AG10803 (cell line): ENCODE measurements at regions not wholly inside any gene's neighbourhood (a gene's known extent, or its start where the extent isn't known, plus 50 kb on each side); places are given as distances from the start of the nearest gene placed in this dataset.

ENCODE experiments used
- DNase-seq: peaks from one replicate; pipeline ENCODE4 v3.0.0; 2010; ENCODE audit warnings: low read depth
- H3K4me3 ChIP-seq: 2 replicates; pipeline ENCODE4 v1.5.1; 2011; ENCODE audit warnings: mild to moderate bottlenecking, low read length, control low read depth
- TF ChIP-seq, protein P1 (sequence below): conservative IDR thresholded peaks from 2 replicates; pipeline ENCODE4 v1.5.1; 2011; ENCODE audit warnings: mild to moderate bottlenecking, low read length, control low read depth, inconsistent platforms

DNA sequence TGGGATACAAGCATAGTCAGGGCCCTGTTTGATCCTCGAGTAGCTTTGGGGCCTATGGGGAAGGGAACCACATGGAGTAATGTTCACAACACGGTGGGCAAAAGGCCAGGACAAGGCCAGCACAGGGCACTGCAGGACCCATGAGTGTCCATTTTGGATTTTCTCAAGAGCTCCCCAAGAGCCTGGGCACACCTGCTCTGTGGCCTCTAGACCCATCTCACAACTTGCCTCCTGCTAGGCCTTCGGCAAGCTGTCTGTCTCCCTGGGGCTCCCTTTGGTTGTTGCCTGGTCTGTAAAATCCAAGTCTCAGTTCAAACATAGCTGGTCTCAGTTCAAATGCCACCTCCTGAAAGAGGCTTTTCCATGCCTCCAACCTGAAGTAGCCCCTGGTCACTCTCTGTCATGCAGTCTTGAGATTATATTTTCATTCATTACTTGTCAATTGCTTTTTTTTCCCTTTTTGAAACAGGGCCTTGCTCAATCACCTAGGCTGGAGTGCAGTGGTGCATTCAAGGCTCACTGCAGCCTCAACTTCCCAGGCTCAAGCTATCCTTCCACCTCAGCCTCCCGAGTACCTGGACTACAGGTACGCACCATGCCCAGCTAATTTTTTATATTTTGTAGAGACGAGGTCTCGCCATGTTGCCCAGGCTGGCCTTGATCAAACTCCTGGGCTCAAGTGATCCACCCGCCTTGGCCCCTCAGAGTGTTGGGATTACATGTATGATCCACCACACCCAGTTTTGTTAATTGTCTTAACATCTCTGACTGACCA is 107.4 kb downstream of the MATN1 start:
- DNase-seq = no peak
- H3K4me3 ChIP-seq = no peak overlapping the region
- TF ChIP-seq, protein P1, sequence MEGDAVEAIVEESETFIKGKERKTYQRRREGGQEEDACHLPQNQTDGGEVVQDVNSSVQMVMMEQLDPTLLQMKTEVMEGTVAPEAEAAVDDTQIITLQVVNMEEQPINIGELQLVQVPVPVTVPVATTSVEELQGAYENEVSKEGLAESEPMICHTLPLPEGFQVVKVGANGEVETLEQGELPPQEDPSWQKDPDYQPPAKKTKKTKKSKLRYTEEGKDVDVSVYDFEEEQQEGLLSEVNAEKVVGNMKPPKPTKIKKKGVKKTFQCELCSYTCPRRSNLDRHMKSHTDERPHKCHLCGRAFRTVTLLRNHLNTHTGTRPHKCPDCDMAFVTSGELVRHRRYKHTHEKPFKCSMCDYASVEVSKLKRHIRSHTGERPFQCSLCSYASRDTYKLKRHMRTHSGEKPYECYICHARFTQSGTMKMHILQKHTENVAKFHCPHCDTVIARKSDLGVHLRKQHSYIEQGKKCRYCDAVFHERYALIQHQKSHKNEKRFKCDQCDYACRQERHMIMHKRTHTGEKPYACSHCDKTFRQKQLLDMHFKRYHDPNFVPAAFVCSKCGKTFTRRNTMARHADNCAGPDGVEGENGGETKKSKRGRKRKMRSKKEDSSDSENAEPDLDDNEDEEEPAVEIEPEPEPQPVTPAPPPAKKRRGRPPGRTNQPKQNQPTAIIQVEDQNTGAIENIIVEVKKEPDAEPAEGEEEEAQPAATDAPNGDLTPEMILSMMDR = no peak

- no peak for DNase-seq
- TF ChIP-seq, protein P1 = no peak
- no peak overlapping the region for H3K4me3 ChIP-seq
Measured at GRCh38 chr1:30615076-30615795, 108.1 kb downstream of the MATN1 start.

DNA sequence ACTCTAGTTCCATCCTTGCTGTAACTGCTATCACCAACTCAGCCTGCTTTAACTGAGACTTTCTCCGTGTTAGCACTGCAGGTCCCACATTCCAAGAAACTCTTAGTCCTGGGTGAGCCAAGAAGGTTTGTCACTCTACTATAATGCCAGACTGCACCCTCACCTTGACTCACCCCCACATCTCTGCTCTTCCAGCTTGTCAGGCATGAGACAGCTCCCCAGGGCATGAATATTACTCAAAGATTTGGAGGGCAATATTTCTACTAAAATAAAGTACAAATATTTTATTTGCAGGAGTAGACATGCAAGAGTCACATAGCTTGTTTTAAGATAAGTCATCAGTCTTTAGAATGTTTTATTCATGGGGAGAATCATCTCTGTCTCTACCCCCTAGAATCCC is 110.2 kb downstream of the MATN1 start:
- H3K4me3 ChIP-seq = no peak overlapping the region
- DNase-seq = no peak
- TF ChIP-seq, protein P1 = no peak

- no peak for DNase-seq
- no peak overlapping the region for H3K4me3 ChIP-seq
- TF ChIP-seq, protein P1 = no peak
Measured at GRCh38 chr1:30612536-30613065, 110.8 kb downstream of the MATN1 start.

DNA sequence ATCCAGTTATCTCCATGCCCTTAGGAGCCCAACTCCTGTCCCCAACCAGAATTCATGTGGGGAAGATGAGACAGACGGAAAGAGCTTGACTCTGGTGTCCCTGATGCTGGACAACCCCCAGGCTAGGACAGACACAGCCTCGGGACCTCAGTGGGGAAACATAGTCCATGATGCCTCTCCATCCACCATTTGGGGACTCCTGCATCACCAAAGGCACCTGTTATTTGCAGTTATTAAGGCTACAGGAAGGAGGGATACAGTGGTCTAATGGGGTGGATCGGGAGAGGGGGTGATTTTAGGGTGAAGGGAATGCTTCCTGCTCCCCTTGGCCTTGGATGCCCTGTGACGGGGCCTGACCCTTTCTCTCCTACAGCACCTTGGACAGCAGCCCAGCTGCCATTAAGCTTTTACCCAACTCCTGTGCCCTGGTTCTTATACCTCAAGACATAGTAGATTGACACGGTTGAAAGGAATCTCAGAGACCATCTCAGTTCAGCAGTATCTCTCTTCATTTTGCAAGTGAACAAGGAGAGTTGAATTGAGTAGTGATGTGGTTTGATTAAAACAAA is 111.6 kb downstream of the MATN1 start:
- TF ChIP-seq, protein P1 = no peak
- H3K4me3 ChIP-seq = no peak overlapping the region
- no peak for DNase-seq

DNA sequence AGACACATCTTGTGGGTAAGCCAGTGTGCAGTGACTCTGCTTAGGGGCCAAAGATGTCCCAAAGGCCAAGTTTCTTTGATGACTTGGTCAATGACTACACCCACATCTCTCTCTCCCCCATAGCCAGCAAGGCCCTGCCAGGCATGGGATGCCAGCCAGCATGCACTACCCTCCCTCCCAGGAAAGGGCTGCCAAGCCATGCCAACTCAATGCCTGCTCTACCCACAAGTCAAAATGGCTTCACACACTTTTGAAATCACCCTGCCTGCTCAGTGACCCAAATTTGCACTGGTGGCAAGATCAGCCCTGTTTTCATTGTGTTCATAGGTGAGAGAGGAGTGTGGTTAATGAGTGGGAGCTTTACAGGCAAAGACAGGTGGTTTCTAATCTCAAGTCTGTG is 112.5 kb downstream of the MATN1 start:
- TF ChIP-seq, protein P1 = no peak
- no peak for DNase-seq
- H3K4me3 ChIP-seq = no peak overlapping the region
